GM06990 (cell line): ENCODE measurements at regions not wholly inside any gene's neighbourhood (a gene's known extent, or its start where the extent isn't known, plus 50 kb on each side); places are given as distances from the start of the nearest gene placed in this dataset.
A peak's percentile ranks its signal among the peaks of the same experiment; 100 is the strongest.
"Not testable (repeated sequence)": the region's sequence is repeated elsewhere in the genome, so short reads cannot be mapped to it uniquely, and the experiment has no call there.

Experiments
- DNase-seq: peaks from one replicate; pipeline ENCODE4 v3.0.0-alpha.2; 2011; ENCODE audit not compliant: insufficient read length; ENCODE audit errors: extremely low read depth
- H3K27me3 ChIP-seq: replicated peaks from 2 replicates; pipeline ENCODE4 v1.6.0; 2011; ENCODE audit warnings: low read length; ENCODE audit not compliant: control insufficient read depth, insufficient read depth
- H3K36me3 ChIP-seq: 2 replicates; pipeline ENCODE4 v1.5.1; 2011; ENCODE audit warnings: low read length; ENCODE audit not compliant: control insufficient read depth, insufficient read depth
- H3K4me3 ChIP-seq: replicated peaks from 2 replicates; pipeline ENCODE4 v1.5.1; 2011; ENCODE audit warnings: low read depth, mild to moderate bottlenecking, control low read depth, low read length
- CTCF ChIP-seq: IDR thresholded peaks from 2 replicates; pipeline ENCODE4 v1.5.1; 2011; ENCODE audit warnings: low read length, control low read depth, mild to moderate bottlenecking, inconsistent platforms; ENCODE audit not compliant: insufficient read depth, poor library complexity, severe bottlenecking

DNA sequence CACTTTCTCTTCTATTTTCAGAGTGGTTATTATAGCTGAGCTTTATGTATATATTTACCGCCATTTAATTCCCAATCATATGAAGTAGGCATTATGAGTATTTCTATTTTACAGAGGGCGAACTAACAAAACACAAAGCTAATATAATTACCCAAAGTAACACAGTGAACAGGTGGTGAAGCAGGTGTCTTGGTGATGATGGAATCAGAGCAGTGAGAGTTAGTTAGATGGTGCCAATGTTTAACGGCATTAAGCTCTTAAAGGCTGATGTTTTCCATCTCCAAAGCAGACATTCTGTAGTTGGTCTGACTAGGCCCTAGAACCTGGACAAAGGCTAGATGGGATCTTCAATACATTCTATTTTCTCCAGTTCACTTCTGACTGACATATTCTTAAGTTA lies 551.1 kb upstream of the SYNCRIP start:
- no peak for DNase-seq
- H3K4me3 ChIP-seq: no peak overlapping the region
- no peak for TF ChIP-seq CTCF
- no peaks in the 10 kb centered on the region for H3K36me3 ChIP-seq
- no peaks in the 10 kb centered on the region for H3K27me3 ChIP-seq

- TF ChIP-seq CTCF: peak; percentile 53
- no peak for DNase-seq
- Histone ChIP-seq H3K4me3 (no peak overlapping the region), H3K27me3 (no peaks in the 10 kb centered on the region), H3K36me3 (no peaks in the 10 kb centered on the region)
These were observed 549.4 kb upstream of the SYNCRIP start for GRCh38 chr6:86192123-86192522.

GRCh38 chr6:86175149-86175548 lies 532.5 kb upstream of the SYNCRIP start:
- TF ChIP-seq CTCF: peak; percentile 56
- DNase-seq, H3K36me3 ChIP-seq, H3K27me3 ChIP-seq, H3K4me3 ChIP-seq: not testable (repeated sequence)

GRCh38 chr6:86154852-86155251 lies 512.2 kb upstream of the SYNCRIP start:
- no peaks in the 10 kb centered on the region for H3K36me3 ChIP-seq
- no peak for TF ChIP-seq CTCF

GRCh38 chr6:86153521-86153920 lies 510.8 kb upstream of the SYNCRIP start:
- no peak for TF ChIP-seq CTCF
- no peak for DNase-seq
- Histone ChIP-seq H3K4me3 (no peak overlapping the region), H3K36me3 (no peaks in the 10 kb centered on the region), H3K27me3 (no peaks in the 10 kb centered on the region)

More at GRCh38 chr6:86154852-86155251, 512.2 kb upstream of the SYNCRIP start:
- no peaks in the 10 kb centered on the region for H3K27me3 ChIP-seq
- DNase-seq: no peak
- H3K4me3 ChIP-seq: no peak overlapping the region

- Histone ChIP-seq H3K36me3 (no peaks in the 10 kb centered on the region), H3K4me3 (no peak overlapping the region), H3K27me3 (no peaks in the 10 kb centered on the region)
- no peak for DNase-seq
- TF ChIP-seq CTCF: no peak
These were observed 509.9 kb upstream of the SYNCRIP start for GRCh38 chr6:86152546-86152945.
